PFSK-1 (cell line): ENCODE measurements at regions not wholly inside any gene's neighbourhood (a gene's known extent, or its start where the extent isn't known, plus 50 kb on each side); places are given as distances from the start of the nearest gene placed in this dataset.

Source experiments
- SIN3A ChIP-seq: IDR thresholded peaks from 2 replicates; pipeline ENCODE4 v1.6.1; 2012; ENCODE audit warnings: mild to moderate bottlenecking, low read length, moderate library complexity, borderline replicate concordance; ENCODE audit not compliant: insufficient read depth
- TF ChIP-seq, protein P1 (sequence below), 2 experiments: IDR thresholded peaks; 2 replicates each; pipeline versions ENCODE4 v1.6.1 to v1.8.0; 2011 to 2012; ENCODE audit warnings: low read depth in 2 of 2, low read length in 2 of 2, control low read depth in 1 of 2, inconsistent platforms in 1 of 2, mild to moderate bottlenecking in 1 of 2, moderate library complexity in 1 of 2; ENCODE audit not compliant: insufficient read depth in 1 of 2

DNA sequence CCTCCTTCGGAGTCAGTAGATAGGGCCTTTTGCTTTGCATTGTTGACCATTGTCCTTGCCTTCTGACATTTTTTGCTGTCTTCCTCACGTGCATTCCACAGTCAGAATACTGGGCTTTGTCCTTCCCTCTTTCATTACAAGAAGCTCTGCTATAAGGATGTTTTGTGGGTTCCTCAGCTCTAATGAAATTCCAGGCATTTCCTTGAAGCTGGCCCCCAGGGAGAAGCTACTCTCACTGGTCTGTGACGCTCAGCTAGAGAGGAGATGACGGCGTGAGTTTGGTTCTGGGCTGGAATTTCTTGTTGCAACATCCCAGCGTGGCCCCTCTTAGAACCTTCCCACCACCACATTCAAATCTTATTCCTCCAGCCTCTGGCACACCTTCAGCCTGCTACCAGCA, 210.2 kb downstream of the TJP1 start:
- TF ChIP-seq SIN3A: no peak
- TF ChIP-seq, protein P1, sequence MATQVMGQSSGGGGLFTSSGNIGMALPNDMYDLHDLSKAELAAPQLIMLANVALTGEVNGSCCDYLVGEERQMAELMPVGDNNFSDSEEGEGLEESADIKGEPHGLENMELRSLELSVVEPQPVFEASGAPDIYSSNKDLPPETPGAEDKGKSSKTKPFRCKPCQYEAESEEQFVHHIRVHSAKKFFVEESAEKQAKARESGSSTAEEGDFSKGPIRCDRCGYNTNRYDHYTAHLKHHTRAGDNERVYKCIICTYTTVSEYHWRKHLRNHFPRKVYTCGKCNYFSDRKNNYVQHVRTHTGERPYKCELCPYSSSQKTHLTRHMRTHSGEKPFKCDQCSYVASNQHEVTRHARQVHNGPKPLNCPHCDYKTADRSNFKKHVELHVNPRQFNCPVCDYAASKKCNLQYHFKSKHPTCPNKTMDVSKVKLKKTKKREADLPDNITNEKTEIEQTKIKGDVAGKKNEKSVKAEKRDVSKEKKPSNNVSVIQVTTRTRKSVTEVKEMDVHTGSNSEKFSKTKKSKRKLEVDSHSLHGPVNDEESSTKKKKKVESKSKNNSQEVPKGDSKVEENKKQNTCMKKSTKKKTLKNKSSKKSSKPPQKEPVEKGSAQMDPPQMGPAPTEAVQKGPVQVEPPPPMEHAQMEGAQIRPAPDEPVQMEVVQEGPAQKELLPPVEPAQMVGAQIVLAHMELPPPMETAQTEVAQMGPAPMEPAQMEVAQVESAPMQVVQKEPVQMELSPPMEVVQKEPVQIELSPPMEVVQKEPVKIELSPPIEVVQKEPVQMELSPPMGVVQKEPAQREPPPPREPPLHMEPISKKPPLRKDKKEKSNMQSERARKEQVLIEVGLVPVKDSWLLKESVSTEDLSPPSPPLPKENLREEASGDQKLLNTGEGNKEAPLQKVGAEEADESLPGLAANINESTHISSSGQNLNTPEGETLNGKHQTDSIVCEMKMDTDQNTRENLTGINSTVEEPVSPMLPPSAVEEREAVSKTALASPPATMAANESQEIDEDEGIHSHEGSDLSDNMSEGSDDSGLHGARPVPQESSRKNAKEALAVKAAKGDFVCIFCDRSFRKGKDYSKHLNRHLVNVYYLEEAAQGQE (IDR thresholded peaks at IDR 0.05; ENCODE audit: insufficient read depth in 1 of 2, low read depth in 2 of 2, low read length in 2 of 2): no peak
